PC-9 (cell line): ENCODE measurements at regions not wholly inside any gene's neighbourhood (a gene's known extent, or its start where the extent isn't known, plus 50 kb on each side); places are given as distances from the start of the nearest gene placed in this dataset.

ENCODE experiments used
- BruUV-seq: library from RNA; stranded (reverse); fragments of 400-500 nt; replicated peaks from 2 replicates; lab custom pipeline; 2021; lab: Mats Ljungman, UMichigan
- CTCF ChIA-PET: fragments of 300-600 bp; sonication (Branson Sonifier 250); formaldehyde crosslinking; loops from one replicate; lab custom pipeline; 2022; ENCODE audit warnings: antibody characterized with exemption; lab: Charles Lee
- POLR2A ChIA-PET: fragments of 300-600 bp; sonication (Branson Sonifier 250); formaldehyde crosslinking; loops from one replicate; lab custom pipeline; 2022; ENCODE audit warnings: antibody characterized with exemption; ENCODE audit not compliant: unreplicated experiment; lab: Charles Lee
- DNase-seq, 2 experiments: peaks; one replicate each; pipeline versions ENCODE4 v3.0.0 to v3.0.0-alpha.2; 2015 to 2022; ENCODE audit warnings: mixed read lengths in 1 of 2
- H2AFZ ChIP-seq: fragments of 200-600 bp; sonication (generic); 2 replicates; pipeline ENCODE4 v1.8.1; 2017; ENCODE audit warnings: antibody characterized with exemption
- H3F3A ChIP-seq: fragments of 200-600 bp; sonication (generic); 2 replicates; pipeline ENCODE4 v1.8.1; 2017; ENCODE audit warnings: antibody characterized with exemption, mild to moderate bottlenecking, low read depth; ENCODE audit not compliant: insufficient read depth
- H3K27ac ChIP-seq: fragments of 200-600 bp; sonication (generic); 2 replicates; pipeline ENCODE4 v1.6.1; 2016; ENCODE audit warnings: mixed run types
- H3K27me3 ChIP-seq: fragments of 200-600 bp; sonication (generic); 2 replicates; pipeline ENCODE4 v1.6.1; 2016; ENCODE audit warnings: low read depth, mixed run types; ENCODE audit not compliant: insufficient read depth
- H3K36me3 ChIP-seq: fragments of 200-600 bp; sonication (generic); 2 replicates; pipeline ENCODE4 v1.6.1; 2016; ENCODE audit warnings: low read depth, mixed run types
- H3K4me1 ChIP-seq: fragments of 200-600 bp; sonication (generic); replicated peaks from 2 replicates; pipeline ENCODE4 v1.6.1; 2016; ENCODE audit warnings: mixed run types; ENCODE audit not compliant: insufficient read depth
- H3K4me2 ChIP-seq: fragments of 200-600 bp; sonication (generic); 2 replicates; pipeline ENCODE4 v1.6.1; 2017; ENCODE audit warnings: mixed run types
- H3K4me3 ChIP-seq: fragments of 200-600 bp; sonication (generic); 2 replicates; pipeline ENCODE4 v1.6.1; 2016; ENCODE audit warnings: mixed run types
- H3K79me2 ChIP-seq: fragments of 200-600 bp; sonication (generic); 2 replicates; pipeline ENCODE4 v1.6.1; 2017; ENCODE audit warnings: low read depth, mixed run types
- H3K9me2 ChIP-seq: fragments of 200-600 bp; sonication (generic); 2 replicates; pipeline ENCODE4 v1.8.1; 2017; ENCODE audit warnings: mild to moderate bottlenecking; ENCODE audit not compliant: insufficient read depth
- H3K9me3 ChIP-seq: fragments of 200-600 bp; sonication (generic); 2 replicates; pipeline ENCODE4 v1.8.1; 2016; ENCODE audit warnings: low read depth; ENCODE audit not compliant: insufficient read depth
- H4K20me1 ChIP-seq: fragments of 200-600 bp; sonication (generic); 2 replicates; pipeline ENCODE4 v1.8.1; 2017; ENCODE audit not compliant: insufficient read depth
- EZH2 ChIP-seq: fragments of 200-600 bp; sonication (generic); IDR thresholded peaks from 2 replicates; pipeline ENCODE4 v1.8.0; 2017; ENCODE audit warnings: antibody characterized with exemption, low read depth
- intact Hi-C: fragments of 100-400 bp; cut with micrococcal nuclease; formaldehyde crosslinking; loops from one replicate; pipeline ENCODE4 v1.10.0; 2022; ENCODE audit not compliant: unreplicated experiment
- TF ChIP-seq, protein P1 (sequence below): fragments of 200-600 bp; sonication (generic); conservative IDR thresholded peaks from 2 replicates; pipeline ENCODE4 v1.6.1; 2017; ENCODE audit warnings: mixed run types, antibody characterized with exemption, mild to moderate bottlenecking, moderate library complexity

DNA sequence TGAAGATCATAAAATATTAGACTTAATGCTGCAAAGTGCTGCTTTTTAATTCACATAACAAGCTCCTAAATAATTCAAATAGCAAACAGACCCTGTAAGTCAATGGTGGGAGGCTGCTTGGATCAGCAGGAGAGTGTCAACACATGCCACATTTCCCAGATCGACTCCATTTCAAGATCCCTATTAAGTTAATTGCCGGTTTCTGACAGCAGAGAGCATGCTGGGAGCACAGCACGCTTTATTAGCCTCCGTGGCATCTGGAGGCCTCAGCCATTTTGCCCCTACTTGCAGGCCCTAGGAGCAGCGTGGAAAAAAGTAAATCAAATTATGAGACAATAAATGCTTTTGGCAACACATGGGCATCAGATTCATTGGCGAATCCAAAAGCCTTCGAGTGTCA, 201.0 kb downstream of the EMX2 start:
- H3K4me2 ChIP-seq, result no peak overlapping the region
- no peaks in the 10 kb centered on the region for H3K36me3 ChIP-seq
- H3K27me3 ChIP-seq, result peaks cover 8% of the 10 kb centered on the region
- H3K4me1 ChIP-seq, result no peaks in the 10 kb centered on the region
- intact Hi-C loops, result no loop called here
- no peaks in the 10 kb centered on the region for H4K20me1 ChIP-seq
- TF ChIP-seq EZH2, result no peak
- TF ChIP-seq, protein P1, sequence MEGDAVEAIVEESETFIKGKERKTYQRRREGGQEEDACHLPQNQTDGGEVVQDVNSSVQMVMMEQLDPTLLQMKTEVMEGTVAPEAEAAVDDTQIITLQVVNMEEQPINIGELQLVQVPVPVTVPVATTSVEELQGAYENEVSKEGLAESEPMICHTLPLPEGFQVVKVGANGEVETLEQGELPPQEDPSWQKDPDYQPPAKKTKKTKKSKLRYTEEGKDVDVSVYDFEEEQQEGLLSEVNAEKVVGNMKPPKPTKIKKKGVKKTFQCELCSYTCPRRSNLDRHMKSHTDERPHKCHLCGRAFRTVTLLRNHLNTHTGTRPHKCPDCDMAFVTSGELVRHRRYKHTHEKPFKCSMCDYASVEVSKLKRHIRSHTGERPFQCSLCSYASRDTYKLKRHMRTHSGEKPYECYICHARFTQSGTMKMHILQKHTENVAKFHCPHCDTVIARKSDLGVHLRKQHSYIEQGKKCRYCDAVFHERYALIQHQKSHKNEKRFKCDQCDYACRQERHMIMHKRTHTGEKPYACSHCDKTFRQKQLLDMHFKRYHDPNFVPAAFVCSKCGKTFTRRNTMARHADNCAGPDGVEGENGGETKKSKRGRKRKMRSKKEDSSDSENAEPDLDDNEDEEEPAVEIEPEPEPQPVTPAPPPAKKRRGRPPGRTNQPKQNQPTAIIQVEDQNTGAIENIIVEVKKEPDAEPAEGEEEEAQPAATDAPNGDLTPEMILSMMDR, result no peak
- H3F3A ChIP-seq, result no peaks in the 10 kb centered on the region
- no peaks in the 10 kb centered on the region for H3K79me2 ChIP-seq
- H3K27ac ChIP-seq, result no peak overlapping the region
- POLR2A ChIA-PET, result no interaction called here
- BruUV-seq, result no TSS peak
- H3K4me3 ChIP-seq, result no peak overlapping the region
- H2AFZ ChIP-seq, result no peak overlapping the region
- CTCF ChIA-PET, result no interaction called here
- DNase-seq, result no peak
- H3K9me2 ChIP-seq, result no peaks in the 10 kb centered on the region
- H3K9me3 ChIP-seq, result no peaks in the 10 kb centered on the region

DNA sequence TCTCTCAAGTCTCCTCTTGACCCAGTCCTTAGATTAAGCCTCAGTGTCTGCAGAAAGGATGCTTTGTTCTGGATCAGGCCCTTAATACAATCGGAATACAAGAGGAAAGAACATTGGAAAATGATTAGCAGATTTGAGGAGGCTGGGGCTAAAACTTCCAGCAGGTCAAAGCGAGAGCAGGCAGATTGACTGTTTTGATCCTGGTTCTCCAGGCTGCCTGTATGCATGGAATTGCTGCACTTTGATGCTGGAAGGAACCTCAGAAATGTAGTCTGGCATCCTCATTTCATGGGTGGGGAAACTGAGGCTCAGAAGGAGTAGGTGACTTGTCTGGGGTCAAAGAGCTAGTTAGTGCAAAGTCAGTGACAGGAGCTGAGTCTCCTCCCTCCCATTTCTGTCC, 202.8 kb downstream of the EMX2 start:
- H3K27me3 ChIP-seq, result peaks cover 8% of the 10 kb centered on the region
- H3K36me3 ChIP-seq, result no peaks in the 10 kb centered on the region
- ChIA-PET POLR2A (no interaction called here), CTCF (no interaction called here)
- no TSS peak for BruUV-seq
- H3F3A ChIP-seq, result no peaks in the 10 kb centered on the region
- no peak overlapping the region for H3K4me3 ChIP-seq
- H3K4me1 ChIP-seq, result no peaks in the 10 kb centered on the region
- TF ChIP-seq, protein P1, result no peak
- TF ChIP-seq EZH2, result no peak
- intact Hi-C loops, result no loop called here
- H3K4me2 ChIP-seq, result no peak overlapping the region
- no peaks in the 10 kb centered on the region for H3K9me3 ChIP-seq
- no peaks in the 10 kb centered on the region for H3K79me2 ChIP-seq
- H3K9me2 ChIP-seq, result no peaks in the 10 kb centered on the region
- no peaks in the 10 kb centered on the region for H4K20me1 ChIP-seq
- no peak overlapping the region for H2AFZ ChIP-seq
- no peak overlapping the region for H3K27ac ChIP-seq
- no peak for DNase-seq

DNA sequence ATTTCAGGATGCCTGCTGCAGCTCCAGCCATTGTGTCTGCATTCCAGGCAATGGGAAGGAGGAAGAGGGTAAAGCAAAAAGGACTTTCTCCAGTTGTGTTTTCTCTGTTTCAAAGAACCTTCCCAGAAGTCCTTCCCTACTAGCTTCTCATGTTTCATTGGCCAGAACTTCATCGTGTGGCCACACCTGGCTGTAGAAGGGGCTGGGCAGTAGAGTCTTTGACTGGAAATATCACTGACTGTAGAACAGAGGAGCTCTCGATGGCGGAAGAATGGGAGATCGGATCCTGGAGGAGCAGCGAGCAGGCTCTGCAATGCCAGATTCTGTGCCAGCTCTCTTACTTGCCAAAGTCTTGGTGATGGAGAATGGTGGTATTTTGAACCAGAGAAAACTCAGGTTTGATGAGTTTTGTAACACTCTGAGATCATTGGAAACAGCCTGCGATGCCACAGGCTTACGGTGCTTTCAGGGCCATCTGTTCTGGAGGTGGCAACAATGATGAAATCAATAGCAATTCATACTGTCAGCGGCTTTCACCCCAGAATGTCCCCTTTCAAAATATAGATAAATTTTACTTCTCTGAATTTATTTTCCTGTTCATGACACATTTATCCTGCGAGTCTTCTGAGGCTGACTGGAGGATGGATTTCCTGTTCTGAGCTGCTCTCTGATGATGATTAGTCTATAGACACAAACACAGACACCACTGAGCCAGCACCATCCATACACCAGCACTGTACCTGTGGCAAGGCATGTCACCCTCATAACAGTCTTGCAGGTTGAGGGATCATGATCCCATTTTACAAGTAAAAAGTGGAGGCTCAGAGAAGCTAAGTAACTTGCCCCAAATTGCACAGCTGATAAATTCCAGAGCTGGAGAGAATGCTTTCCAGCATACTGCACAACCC, 204.2 kb downstream of the EMX2 start:
- BruUV-seq, result no TSS peak
- Histone ChIP-seq H2AFZ (no peak overlapping the region), H3K36me3 (no peaks in the 10 kb centered on the region), H3K27me3 (peaks cover 2% of the 10 kb centered on the region), H3K4me1 (no peaks in the 10 kb centered on the region), H3K79me2 (no peaks in the 10 kb centered on the region), H3K9me3 (no peaks in the 10 kb centered on the region), H3K4me3 (no peak overlapping the region), H3K9me2 (no peaks in the 10 kb centered on the region), H3F3A (no peaks in the 10 kb centered on the region), H3K4me2 (no peak overlapping the region), H3K27ac (no peak overlapping the region), H4K20me1 (no peaks in the 10 kb centered on the region)
- no peak for DNase-seq
- POLR2A ChIA-PET, result no interaction called here
- TF ChIP-seq, protein P1, result no peak
- TF ChIP-seq EZH2, result no peak
- CTCF ChIA-PET, result no interaction called here
- intact Hi-C loops, result no loop called here
